ENCODE measurements at regions not wholly inside any gene's neighbourhood (a gene's known extent, or its start where the extent isn't known, plus 50 kb on each side); places are given as distances from the start of the nearest gene placed in this dataset.

DNA sequence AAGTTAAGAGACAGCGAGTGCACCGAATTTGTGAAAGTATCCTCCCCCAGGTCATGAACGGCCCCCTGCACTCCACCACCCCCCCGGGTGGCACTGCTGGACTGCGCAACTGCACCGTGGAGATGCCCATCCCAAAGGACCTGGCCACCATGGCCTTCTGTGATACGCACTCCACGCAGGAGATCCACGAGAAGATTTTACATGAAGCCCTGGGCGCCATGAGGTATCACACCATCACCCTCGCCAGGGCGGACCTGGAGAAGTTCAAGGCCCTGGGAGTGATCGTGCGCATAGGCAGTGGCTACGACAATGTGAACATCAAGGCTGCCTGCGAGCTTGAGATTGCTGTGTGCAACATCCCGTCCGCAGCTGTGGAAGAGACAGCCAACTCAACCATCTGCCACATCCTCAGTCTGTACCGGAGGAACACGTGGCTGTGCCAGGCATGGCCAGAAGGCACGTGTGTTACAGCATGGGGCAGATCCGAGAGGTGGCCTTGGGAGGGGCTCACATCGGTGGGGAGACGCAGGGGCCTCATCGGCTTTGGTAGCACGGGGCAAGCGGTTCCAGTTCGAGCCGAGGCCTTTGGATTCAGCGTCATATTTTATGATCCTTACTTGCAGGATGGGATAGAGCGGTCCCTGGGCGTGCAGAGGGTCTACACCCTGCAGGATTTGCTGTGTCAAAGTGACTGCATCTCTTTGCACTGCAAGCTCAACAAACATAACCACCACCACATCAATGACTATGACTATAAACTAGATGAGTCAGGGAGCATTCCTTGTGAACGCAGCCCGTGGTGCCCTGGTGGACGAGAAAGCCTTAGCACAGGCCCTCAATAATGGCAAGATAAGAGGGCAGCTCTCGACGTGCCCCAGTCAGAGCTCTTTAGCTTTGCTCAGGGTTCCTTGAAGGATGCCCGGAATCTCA is 290.8 kb upstream of the MC4R start:
- Histone ChIP-seq H3K27ac (no peak overlapping the region), H3K27me3 (no peaks in the 10 kb centered on the region), H3K4me3 (no peak overlapping the region), H3K36me3 (no peaks in the 10 kb centered on the region), H3K4me1 (no peaks in the 10 kb centered on the region), H3K9me3 (no peaks in the 10 kb centered on the region)
- DNase-seq: no peak
- TF ChIP-seq POLR2A (IDR thresholded peaks at IDR 0.05): no peak
- TF ChIP-seq, protein P1, sequence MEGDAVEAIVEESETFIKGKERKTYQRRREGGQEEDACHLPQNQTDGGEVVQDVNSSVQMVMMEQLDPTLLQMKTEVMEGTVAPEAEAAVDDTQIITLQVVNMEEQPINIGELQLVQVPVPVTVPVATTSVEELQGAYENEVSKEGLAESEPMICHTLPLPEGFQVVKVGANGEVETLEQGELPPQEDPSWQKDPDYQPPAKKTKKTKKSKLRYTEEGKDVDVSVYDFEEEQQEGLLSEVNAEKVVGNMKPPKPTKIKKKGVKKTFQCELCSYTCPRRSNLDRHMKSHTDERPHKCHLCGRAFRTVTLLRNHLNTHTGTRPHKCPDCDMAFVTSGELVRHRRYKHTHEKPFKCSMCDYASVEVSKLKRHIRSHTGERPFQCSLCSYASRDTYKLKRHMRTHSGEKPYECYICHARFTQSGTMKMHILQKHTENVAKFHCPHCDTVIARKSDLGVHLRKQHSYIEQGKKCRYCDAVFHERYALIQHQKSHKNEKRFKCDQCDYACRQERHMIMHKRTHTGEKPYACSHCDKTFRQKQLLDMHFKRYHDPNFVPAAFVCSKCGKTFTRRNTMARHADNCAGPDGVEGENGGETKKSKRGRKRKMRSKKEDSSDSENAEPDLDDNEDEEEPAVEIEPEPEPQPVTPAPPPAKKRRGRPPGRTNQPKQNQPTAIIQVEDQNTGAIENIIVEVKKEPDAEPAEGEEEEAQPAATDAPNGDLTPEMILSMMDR (IDR thresholded peaks at IDR 0.05): no peak

DNA sequence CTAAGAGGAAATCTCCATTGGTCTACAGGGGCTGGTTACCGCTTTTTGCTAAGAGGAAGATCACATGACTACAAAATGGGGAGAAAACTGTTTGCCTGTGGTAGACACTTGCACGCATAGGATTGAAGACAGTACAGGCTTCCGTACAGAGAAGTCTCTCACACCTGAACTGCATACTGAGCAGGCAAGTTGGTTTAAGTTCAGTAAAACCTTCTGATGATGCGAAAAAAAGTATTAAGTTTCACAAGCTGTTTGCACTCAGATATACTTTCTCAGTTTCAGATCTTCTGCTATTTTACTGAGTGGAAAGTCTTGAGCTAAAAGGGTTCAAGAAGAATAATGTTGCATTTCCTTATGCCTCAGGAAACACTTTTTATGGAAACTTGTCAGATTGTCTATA is 292.2 kb upstream of the MC4R start:
- H3K4me1 ChIP-seq: no peaks in the 10 kb centered on the region
- no peaks in the 10 kb centered on the region for H3K27me3 ChIP-seq
- no peaks in the 10 kb centered on the region for H3K9me3 ChIP-seq
- no peaks in the 10 kb centered on the region for H3K36me3 ChIP-seq
- H3K27ac ChIP-seq: no peak overlapping the region
- DNase-seq: no peak
- no peak overlapping the region for H3K4me3 ChIP-seq
- TF ChIP-seq, protein P1 (IDR thresholded peaks at IDR 0.05): no peak
- no peak for TF ChIP-seq POLR2A (IDR thresholded peaks at IDR 0.05)

DNA sequence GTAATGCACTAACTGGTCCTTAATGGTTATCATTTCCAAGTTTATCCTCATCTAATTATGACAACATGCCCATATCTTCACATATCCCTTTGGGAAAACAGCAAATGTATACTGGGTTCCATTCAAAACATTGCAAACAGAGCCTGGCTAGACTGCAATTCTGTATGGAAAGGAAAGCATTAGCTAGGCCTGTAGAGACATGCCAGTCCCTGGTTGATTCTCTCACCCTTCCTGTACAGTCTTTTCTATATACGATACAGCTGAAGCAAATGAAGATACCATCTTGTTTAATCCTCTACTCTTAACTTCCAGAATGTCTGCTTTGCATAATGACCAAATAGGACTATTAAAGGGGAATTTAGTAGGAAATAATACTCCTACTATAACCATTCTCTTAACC is 294.4 kb upstream of the MC4R start:
- Histone ChIP-seq H3K27ac (no peak overlapping the region), H3K4me3 (no peak overlapping the region), H3K36me3 (no peaks in the 10 kb centered on the region), H3K27me3 (no peaks in the 10 kb centered on the region), H3K9me3 (no peaks in the 10 kb centered on the region), H3K4me1 (no peaks in the 10 kb centered on the region)
- no peak for TF ChIP-seq POLR2A (IDR thresholded peaks at IDR 0.05)
- TF ChIP-seq, protein P1 (IDR thresholded peaks at IDR 0.05): no peak
- no peak for DNase-seq

DNA sequence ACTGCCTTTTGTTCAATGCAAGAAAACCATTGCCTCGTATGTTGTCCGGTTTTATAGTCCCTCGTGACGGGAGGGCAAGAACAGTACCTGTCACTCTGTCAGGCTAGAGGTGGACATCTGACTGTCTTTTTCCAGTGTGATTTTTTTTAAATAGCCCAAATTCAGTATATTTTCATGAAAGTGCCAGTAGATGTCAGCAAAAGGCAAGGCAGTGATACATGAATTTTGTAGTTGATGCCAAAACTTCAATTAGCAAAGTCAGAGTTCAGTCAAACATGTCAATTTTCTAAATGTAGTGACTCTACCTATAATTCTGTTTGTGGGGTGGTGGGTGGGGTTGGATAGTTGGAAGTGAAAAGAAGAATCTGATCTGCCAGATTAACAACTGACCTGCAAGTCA is 296.0 kb upstream of the MC4R start:
- H3K27ac ChIP-seq: no peak overlapping the region
- no peaks in the 10 kb centered on the region for H3K36me3 ChIP-seq
- no peak overlapping the region for H3K4me3 ChIP-seq
- no peaks in the 10 kb centered on the region for H3K4me1 ChIP-seq
- no peaks in the 10 kb centered on the region for H3K9me3 ChIP-seq
- no peak for DNase-seq
- no peaks in the 10 kb centered on the region for H3K27me3 ChIP-seq
- TF ChIP-seq, protein P1 (IDR thresholded peaks at IDR 0.05): no peak

DNA sequence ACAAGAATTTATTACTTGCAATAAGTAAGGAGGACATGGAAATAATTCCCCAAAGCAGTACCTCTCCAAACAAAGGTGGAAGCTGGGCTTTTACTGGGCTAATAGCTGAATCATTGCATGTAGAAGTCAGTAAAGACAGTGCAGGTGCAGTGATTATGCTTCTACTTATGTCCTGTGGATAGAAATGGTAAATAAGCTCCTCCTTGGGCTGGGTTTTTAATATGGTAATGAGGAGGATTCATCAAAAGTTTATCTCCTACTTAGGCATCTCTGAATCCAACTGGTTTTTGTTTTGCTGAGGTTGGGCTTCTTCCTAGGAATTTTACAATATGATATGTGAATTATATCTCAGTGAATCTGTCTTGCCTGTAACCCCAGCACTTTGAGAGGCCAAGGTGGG is 297.4 kb upstream of the MC4R start:
- no peaks in the 10 kb centered on the region for H3K9me3 ChIP-seq
- TF ChIP-seq, protein P1 (IDR thresholded peaks at IDR 0.05): no peak
- TF ChIP-seq POLR2A (IDR thresholded peaks at IDR 0.05): no peak
- DNase-seq: no peak
- no peak overlapping the region for H3K27ac ChIP-seq
- no peaks in the 10 kb centered on the region for H3K4me1 ChIP-seq
- H3K27me3 ChIP-seq: no peaks in the 10 kb centered on the region
- no peak overlapping the region for H3K4me3 ChIP-seq
- no peaks in the 10 kb centered on the region for H3K36me3 ChIP-seq

Measured in Peyer's patch (tissue), 4 donors.